Stimulated activated CD4-positive, alpha-beta T cell treated with anti-CD3 and anti-CD28 coated beads, TNF-alpha, amount 100 ng/mL, for 48 hours (primary cell): ENCODE measurements at regions not wholly inside any gene's neighbourhood (a gene's known extent, or its start where the extent isn't known, plus 50 kb on each side); places are given as distances from the start of the nearest gene placed in this dataset.

ENCODE experiments used
- DNase-seq, 3 donors: peaks; one replicate each; pipeline ENCODE4 v3.0.0-alpha.2; 2020; ENCODE audit warnings: low read depth in 3 of 3

- DNase-seq = no peak
Measured at GRCh38 chr13:106898231-106898630, 330.3 kb upstream of the ARGLU1 start.

DNA sequence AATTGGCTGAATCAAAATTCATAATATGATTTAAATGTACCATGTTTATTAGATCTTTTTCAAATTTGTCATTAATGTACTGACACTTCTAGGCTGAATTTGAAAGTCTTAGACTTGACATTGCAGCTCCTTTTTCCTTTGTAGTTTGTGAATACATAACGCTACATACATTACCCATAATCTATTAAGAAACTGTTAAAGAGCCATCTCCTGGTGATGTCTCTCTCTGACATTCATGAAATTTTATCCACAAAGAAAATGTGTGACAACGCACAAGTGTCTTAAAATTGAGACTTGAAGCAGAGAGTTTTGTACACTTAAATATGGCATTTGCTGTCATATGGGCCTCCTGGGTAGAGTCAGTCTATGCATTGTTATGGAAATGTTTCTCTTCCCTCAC is 320.2 kb upstream of the ARGLU1 start:
- DNase-seq = no peak

GRCh38 chr13:106887686-106888085 is 319.7 kb upstream of the ARGLU1 start:
- no peak for DNase-seq

- no peak for DNase-seq
Measured at GRCh38 chr13:106883976-106884375, 316.0 kb upstream of the ARGLU1 start.

GRCh38 chr13:106882246-106882645 is 314.3 kb upstream of the ARGLU1 start:
- no peak for DNase-seq

DNA sequence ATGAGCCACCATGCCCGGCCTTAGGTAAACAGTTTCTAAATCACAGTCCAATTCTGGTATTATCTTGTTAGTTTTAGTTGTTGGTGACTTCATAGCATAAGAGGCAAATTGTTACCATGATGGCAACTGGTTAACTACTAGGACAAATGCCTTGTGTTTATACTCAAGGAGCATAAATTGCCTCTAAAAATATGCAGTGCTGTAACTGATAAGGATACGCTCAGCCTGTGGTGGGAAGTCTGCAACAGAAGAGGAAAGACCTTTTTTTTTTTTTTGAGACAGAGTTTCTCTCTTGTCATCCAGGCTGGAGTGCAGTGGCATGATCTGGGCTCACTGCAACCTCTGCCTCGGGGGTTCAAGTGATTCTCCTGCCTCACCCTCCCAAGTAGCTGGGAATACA is 311.9 kb upstream of the ARGLU1 start:
- no peak for DNase-seq

- DNase-seq = no peak
Measured at GRCh38 chr13:106874323-106874722, 306.4 kb upstream of the ARGLU1 start.

- no peak for DNase-seq
Measured at GRCh38 chr13:106873810-106874209, 305.9 kb upstream of the ARGLU1 start.

GRCh38 chr13:106867249-106867648 is 299.3 kb upstream of the ARGLU1 start:
- no peak for DNase-seq

DNA sequence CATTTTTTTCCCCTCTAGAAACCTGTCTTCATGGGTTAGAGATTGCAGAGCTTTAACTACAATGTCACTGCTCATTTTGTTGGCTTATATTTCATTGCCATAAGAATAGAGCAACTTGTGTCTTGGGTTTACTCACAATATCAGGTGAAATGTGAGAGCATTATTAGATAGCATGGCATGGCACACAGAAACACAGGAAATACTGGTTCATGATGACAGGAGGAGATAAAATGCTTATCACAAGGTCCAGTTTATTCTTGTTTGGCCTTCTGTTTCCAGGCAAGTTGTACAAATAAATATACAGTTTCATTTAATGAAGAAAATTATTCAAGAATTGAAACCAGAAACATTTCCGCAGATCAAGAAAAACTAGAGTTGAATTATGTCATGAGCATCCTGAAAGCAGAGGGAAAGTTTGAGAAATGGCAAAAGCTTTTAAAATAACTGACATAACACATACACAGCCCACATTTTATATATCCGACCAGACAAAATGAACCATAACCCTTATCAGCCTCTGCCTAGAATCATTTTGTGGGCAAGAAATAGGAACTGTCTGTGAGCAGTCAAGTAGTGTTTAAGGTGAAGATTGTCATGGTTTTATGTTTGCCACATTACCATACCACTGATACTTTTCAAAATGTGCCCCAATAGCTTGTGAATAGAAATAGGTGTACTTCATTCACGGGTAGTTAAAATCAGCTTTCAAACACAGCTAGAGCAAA is 297.9 kb upstream of the ARGLU1 start:
- DNase-seq = no peak

GRCh38 chr13:106859533-106859904 is 291.6 kb upstream of the ARGLU1 start:
- no peak for DNase-seq

DNA sequence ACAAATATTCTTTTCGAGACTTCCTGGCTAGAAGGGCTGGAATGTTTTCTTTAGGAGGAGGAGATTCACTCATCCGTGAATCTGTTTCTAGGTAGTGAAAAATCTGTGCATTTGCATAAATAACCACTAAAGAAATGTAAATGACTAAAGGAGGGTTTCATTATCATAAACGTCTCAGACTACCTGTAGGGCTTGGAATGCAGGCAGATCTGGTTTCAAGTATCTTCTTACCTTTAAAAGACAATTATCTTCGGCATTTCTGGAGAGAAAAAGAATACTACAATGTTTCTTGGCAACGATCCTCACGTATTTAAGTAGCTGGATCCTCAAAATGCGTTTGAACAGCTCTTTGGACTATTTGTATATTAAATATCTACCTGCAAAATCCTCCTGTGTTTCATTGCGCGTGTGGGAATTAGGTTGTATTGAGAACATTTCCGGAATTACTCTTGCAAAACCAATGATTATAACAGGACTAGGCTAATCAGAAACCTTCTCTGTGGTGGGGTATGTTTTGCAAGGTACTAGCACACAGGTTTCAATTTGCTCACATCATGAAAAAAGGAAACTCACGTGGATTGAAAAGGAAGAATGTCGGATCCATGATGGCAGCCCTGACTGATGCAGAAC is 291.1 kb upstream of the ARGLU1 start:
- no peak for DNase-seq

DNA sequence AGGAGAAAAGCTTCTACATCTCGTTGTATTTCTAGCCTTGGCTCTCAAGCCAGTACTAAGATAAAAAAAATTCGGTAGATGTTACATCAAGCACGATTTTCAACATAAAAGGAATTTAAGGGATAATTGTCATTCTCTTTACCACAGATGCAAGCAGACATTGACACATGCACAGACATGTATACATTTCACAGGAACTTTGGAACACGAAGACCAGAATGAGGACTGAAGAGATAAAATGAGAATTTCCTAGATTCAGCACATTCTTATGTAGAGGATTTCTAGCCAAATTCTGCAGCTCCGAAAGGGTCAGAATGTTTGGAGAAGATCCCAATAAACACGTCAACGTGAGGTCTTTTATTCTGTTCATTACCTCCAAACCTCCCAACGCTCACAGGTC is 284.5 kb upstream of the ARGLU1 start:
- no peak for DNase-seq

- DNase-seq = no peak
Measured at GRCh38 chr13:106850973-106851650, 283.2 kb upstream of the ARGLU1 start.

- no peak for DNase-seq
Measured at GRCh38 chr13:106846571-106847448, 278.9 kb upstream of the ARGLU1 start.

DNA sequence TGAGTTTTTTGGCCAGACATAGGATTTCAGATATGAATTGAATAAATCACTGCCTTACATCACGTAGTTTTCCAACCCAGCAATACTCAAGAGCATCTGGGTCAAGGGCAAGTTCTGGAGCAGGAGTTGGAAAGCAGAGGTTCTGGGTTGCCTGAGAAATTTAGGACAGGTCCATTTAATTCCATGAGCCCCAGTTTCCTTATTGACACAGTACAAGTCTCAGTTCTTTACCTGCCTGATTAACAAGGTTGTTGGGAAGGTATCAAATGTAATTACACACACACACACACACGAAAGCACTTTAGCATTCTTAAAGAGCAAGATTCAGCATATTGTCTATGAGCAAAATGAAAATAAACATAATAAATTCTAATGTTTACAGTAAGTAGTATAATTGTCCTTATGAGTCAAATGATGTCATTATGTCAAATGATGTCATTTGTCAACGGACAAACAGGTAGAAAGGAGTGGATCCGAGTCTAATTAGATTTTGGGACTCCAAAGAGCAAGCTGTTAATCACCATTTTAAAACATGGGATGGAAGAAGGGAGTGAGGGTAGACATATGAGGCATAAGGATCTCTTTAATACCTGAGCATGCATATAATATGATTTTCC is 268.4 kb upstream of the ARGLU1 start:
- no peak for DNase-seq

- no peak for DNase-seq
Measured at GRCh38 chr13:106835477-106835876, 267.5 kb upstream of the ARGLU1 start.

GRCh38 chr13:106821979-106822378 is 254.0 kb upstream of the ARGLU1 start:
- DNase-seq = no peak

GRCh38 chr13:106819413-106820180 is 251.7 kb upstream of the ARGLU1 start:
- no peak for DNase-seq

DNA sequence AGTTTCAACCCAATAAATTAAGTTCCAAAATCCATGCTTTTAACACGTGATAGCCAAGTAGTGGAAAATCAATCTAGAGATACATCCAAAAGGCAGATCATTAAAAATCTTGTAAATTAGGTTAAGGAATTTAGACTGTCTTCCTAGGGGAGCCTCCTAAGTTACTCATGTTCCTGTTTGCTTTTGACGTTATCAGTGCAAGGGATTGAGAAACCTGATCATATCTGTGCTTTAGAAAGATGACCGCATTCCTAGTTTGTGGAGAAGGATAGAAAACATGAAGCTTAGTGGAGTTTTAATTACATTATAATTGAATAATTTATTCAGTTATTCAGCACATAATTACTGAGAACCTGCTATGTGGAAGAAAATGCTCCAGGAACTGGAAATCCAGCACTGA is 251.0 kb upstream of the ARGLU1 start:
- no peak for DNase-seq

DNA sequence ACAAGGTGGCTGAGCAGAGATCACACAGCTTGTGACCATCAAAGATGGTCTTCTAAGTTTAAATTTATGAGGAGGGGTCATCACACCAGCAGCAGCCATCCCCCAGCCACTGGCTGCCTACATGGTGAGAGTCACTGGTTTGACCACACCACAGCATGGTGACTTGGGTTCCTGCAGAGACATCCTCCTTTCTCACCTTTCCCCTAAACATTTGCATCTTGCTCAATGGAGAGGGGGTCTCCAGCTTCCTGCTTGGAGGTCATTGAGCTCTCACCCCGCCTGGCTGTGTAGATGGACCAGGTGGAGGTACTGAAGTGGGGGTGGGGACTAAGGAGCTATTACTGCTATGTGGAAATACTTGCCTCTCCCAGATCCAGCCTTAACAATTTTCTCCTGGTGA is 247.6 kb upstream of the ARGLU1 start:
- no peak for DNase-seq
